SU-DHL-6 (cell line): ENCODE measurements at regions not wholly inside any gene's neighbourhood (a gene's known extent, or its start where the extent isn't known, plus 50 kb on each side); places are given as distances from the start of the nearest gene placed in this dataset.
A peak's percentile ranks its signal among the peaks of the same experiment; 100 is the strongest.

Experiments used
- H2AFZ ChIP-seq: fragments of 200-600 bp; sonication (generic); 2 replicates; pipeline ENCODE4 v1.6.1; 2014; ENCODE audit warnings: low read depth, mild to moderate bottlenecking, moderate library complexity, mixed read lengths, antibody characterized with exemption, low read length; ENCODE audit not compliant: severe bottlenecking
- H3F3A ChIP-seq: fragments of 200-600 bp; shearing (Covaris generic); 2 replicates; pipeline ENCODE4 v1.6.0; 2016; ENCODE audit warnings: antibody characterized with exemption, mild to moderate bottlenecking; ENCODE audit not compliant: insufficient read depth
- H3K27ac ChIP-seq: fragments of 200-600 bp; sonication (generic); 2 replicates; pipeline ENCODE4 v1.5.1; 2016; ENCODE audit warnings: low read depth, mild to moderate bottlenecking, low read length, moderate library complexity, mixed read lengths
- H3K27me3 ChIP-seq: fragments of 200-600 bp; sonication (generic), shearing (Covaris generic); 2 replicates; pipeline ENCODE4 v1.6.0; 2014; ENCODE audit warnings: mild to moderate bottlenecking, low read length
- H3K36me3 ChIP-seq: fragments of 200-600 bp; sonication (generic); 2 replicates; pipeline ENCODE4 v1.6.1; 2014; ENCODE audit warnings: mild to moderate bottlenecking, low read length, mixed read lengths
- H3K4me2 ChIP-seq: fragments of 300-600, 200-600 bp; shearing (Covaris generic), sonication (generic); 2 replicates; pipeline ENCODE4 v1.6.0; 2014; ENCODE audit warnings: low read length, low read depth, mild to moderate bottlenecking; ENCODE audit not compliant: poor library complexity, severe bottlenecking
- H3K4me3 ChIP-seq: fragments of 200-600 bp; sonication (generic); 2 replicates; pipeline ENCODE4 v1.5.1; 2014; ENCODE audit warnings: antibody characterized with exemption, low read length, mild to moderate bottlenecking, mixed read lengths; ENCODE audit not compliant: insufficient read depth, poor library complexity, severe bottlenecking
- H3K79me2 ChIP-seq: fragments of 200-600 bp; sonication (generic); 2 replicates; pipeline ENCODE4 v1.6.1; 2014; ENCODE audit warnings: mild to moderate bottlenecking, low read length, moderate library complexity; ENCODE audit not compliant: insufficient read depth
- H3K9ac ChIP-seq: fragments of 200-600 bp; sonication (generic); 2 replicates; pipeline ENCODE4 v1.7.0; 2014; ENCODE audit warnings: mild to moderate bottlenecking, low read length
- H3K9me2 ChIP-seq: fragments of 200-600 bp; sonication (generic); replicated peaks from 2 replicates; pipeline ENCODE4 v1.6.1; 2014; ENCODE audit warnings: low read length; ENCODE audit not compliant: insufficient read depth
- H3K9me3 ChIP-seq: fragments of 200-600 bp; sonication (generic); 2 replicates; pipeline ENCODE4 v1.6.1; 2014; ENCODE audit warnings: low read length, mixed read lengths; ENCODE audit not compliant: insufficient read depth
- H4K20me1 ChIP-seq: fragments of 200-600 bp; sonication (generic); 2 replicates; pipeline ENCODE4 v1.6.1; 2014; ENCODE audit warnings: low read depth, mild to moderate bottlenecking, antibody characterized with exemption, low read length, moderate library complexity, mixed read lengths
- CTCF ChIP-seq: fragments of 200-600 bp; sonication (generic); IDR thresholded peaks from one replicate; pipeline ENCODE4 v1.5.1; 2017; ENCODE audit warnings: antibody characterized with exemption, mild to moderate bottlenecking, low read length, moderate library complexity; ENCODE audit not compliant: insufficient read depth, poor library complexity, severe bottlenecking
- EZH2phosphoT487 ChIP-seq: fragments of 200-600 bp; sonication (generic), shearing (Covaris generic); conservative IDR thresholded peaks from 2 replicates; pipeline ENCODE4 v1.6.1; 2018; ENCODE audit warnings: mild to moderate bottlenecking, antibody characterized with exemption, low read length, moderate library complexity, mixed read lengths

DNA sequence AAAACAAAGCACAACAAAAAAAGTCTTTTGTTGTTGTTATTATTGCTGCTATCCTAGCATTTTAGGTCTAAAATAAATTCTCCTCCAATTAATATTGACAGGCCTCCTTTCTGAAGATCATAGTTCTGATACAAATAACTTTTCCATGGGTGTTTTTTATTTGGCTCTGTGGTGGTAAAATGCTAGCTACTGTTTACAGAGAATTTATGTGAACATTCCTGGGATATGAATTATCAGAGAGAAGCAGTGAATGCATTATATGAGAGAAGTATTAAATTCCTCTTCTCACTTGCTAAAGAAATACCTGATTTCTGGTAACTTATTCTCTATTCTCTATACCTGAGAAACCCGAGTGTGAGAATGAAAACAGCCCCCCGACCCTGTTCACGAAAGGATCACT, 57.5 kb upstream of the TMCO5A start:
- Histone ChIP-seq H3F3A (no peaks in the 10 kb centered on the region), H3K4me2 (no peak overlapping the region), H3K9me3 (no peaks in the 10 kb centered on the region), H3K36me3 (no peaks in the 10 kb centered on the region), H3K9me2 (no peaks in the 10 kb centered on the region), H3K9ac (no peak overlapping the region), H4K20me1 (no peaks in the 10 kb centered on the region), H3K27me3 (no peaks in the 10 kb centered on the region), H3K4me3 (no peak overlapping the region), H3K27ac (no peak overlapping the region), H2AFZ (no peak overlapping the region), H3K79me2 (no peaks in the 10 kb centered on the region)
- no peak for TF ChIP-seq CTCF
- TF ChIP-seq EZH2phosphoT487: no peak

DNA sequence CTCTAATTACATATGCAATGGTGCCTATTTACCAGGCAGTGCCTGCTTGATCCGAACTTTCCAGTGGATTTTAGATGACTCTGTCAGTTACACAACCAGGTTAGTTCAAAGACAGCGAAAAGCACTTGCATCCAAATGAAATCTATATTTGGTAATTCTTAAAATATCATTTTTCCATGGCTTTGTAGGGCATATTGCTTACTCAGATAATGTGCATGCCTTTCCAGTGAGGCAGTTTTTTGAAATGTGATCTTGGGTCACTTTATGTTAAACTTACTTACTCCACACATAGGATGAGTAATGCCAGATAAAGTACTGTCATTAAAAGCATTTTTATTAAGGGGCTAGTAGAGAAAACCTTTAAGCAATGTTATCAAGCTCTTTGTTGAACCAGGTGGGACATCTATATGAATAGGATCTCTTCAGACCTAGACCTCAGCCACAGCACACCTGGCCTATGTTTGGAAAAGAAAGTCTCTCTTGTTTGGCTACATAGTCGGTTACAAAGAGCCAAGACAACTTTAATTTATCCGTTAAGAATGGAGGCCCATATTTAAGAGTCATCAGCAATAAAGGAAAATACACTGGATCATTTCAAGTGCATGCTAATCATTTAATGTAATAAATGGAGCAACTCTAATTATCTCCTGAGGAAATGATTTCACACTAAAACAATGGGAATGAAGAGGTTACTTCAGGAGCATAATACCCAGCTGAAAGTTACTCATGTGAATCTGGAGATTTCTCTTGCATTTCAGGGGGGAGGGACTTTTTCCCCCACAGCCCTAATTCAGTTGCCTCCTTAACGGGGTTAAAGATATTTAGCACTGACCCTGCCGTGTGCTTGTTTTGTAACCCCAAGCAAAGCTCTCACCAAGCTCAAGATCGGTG, 56.3 kb upstream of the TMCO5A start:
- no peak overlapping the region for H3K4me3 ChIP-seq
- H3K27me3 ChIP-seq: no peaks in the 10 kb centered on the region
- TF ChIP-seq EZH2phosphoT487: no peak
- no peak for TF ChIP-seq CTCF
- H3K9ac ChIP-seq: no peak overlapping the region
- H3K36me3 ChIP-seq: no peaks in the 10 kb centered on the region
- no peaks in the 10 kb centered on the region for H3F3A ChIP-seq
- no peak overlapping the region for H2AFZ ChIP-seq
- H4K20me1 ChIP-seq: no peaks in the 10 kb centered on the region
- no peaks in the 10 kb centered on the region for H3K9me2 ChIP-seq
- no peaks in the 10 kb centered on the region for H3K79me2 ChIP-seq
- H3K27ac ChIP-seq: no peak overlapping the region
- H3K4me2 ChIP-seq: no peak overlapping the region
- H3K9me3 ChIP-seq: no peaks in the 10 kb centered on the region

DNA sequence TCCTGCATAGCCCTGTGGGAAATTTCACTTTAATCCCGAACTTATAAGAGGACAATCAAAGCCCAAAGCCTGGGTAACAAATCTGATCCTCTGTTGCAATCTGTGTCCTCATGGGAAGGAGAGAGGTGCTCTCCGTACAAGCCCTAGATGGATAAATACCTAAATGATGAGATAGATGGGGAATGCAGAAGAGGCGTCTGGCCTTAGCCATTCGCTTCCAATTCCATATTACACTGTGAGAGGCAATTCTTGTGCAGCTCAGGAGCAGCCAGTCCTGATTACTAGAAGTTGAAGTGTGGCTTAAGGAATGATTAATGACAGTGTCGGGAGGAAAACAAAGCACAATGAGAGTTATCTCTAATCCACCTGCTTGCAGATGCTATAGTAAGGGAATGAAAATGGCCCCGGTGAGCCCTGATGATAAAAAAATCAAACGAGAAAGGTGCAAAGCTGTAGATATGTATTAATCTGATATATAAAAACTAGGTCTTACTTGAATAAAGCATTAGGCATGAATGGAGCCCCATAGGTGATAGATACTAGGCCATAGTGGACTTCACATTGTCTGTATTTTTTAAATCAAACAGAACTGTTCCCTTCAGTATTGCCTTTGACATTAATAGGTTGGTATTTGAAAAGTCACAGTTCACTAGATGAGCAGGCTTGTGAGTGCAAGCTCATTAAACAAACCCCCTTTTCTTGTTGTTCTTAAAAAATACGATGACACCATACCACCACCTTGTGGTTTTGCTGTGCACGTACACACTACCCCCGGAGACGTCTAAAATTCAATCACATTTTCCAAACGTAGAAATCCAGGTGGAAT, 54.2 kb upstream of the TMCO5A start:
- TF ChIP-seq CTCF (peak; percentile 47), EZH2phosphoT487 (no peak)
- H3K27ac ChIP-seq: no peak overlapping the region
- no peak overlapping the region for H3K4me2 ChIP-seq
- H3K36me3 ChIP-seq: no peaks in the 10 kb centered on the region
- H3K9me2 ChIP-seq: no peaks in the 10 kb centered on the region
- no peak overlapping the region for H2AFZ ChIP-seq
- H4K20me1 ChIP-seq: no peaks in the 10 kb centered on the region
- H3K9ac ChIP-seq: no peak overlapping the region
- H3F3A ChIP-seq: no peaks in the 10 kb centered on the region
- H3K79me2 ChIP-seq: no peaks in the 10 kb centered on the region
- H3K9me3 ChIP-seq: no peaks in the 10 kb centered on the region
- H3K27me3 ChIP-seq: no peaks in the 10 kb centered on the region
- H3K4me3 ChIP-seq: no peak overlapping the region
